Transverse colon (tissue), 4 donors: ENCODE measurements at regions not wholly inside any gene's neighbourhood (a gene's known extent, or its start where the extent isn't known, plus 50 kb on each side); places are given as distances from the start of the nearest gene placed in this dataset.
"Not testable (repeated sequence)": the region's sequence is repeated elsewhere in the genome, so short reads cannot be mapped to it uniquely, and the experiment has no call there.

Experiments used
- DNase-seq: peaks from one replicate; pipeline ENCODE4 v3.0.0-alpha.2; 2019
- H3K27ac ChIP-seq, 4 donors: fragments of 200-600 bp; sonication (generic); 2 replicates each; pipeline ENCODE4 v1.5.1; 2016 to 2018; ENCODE audit warnings: inconsistent platforms in 4 of 4
- H3K27me3 ChIP-seq: fragments of 200-600 bp; sonication (generic); 2 replicates; pipeline ENCODE4 v1.5.1; 2017; ENCODE audit warnings: inconsistent platforms
- H3K36me3 ChIP-seq, 4 donors: fragments of 200-600 bp; sonication (generic); 2 replicates each; pipeline ENCODE4 v1.5.1; 2017 to 2019; ENCODE audit warnings: inconsistent platforms in 4 of 4
- H3K4me1 ChIP-seq, 4 donors: fragments of 200-600 bp; sonication (generic); 2 replicates each; pipeline ENCODE4 v1.5.1; 2017 to 2020; ENCODE audit warnings: inconsistent platforms in 4 of 4
- H3K4me3 ChIP-seq, 4 donors: fragments of 200-600 bp; sonication (generic); 1 replicate in 1 of 4; 2 replicates in 3 of 4; pipeline versions ENCODE4 v1.5.1 to v1.6.1; 2017 to 2019; ENCODE audit warnings: inconsistent platforms in 4 of 4
- H3K9me3 ChIP-seq, 2 donors: fragments of 200-600 bp; sonication (generic); 2 replicates each; pipeline ENCODE4 v1.5.1; 2017 to 2019; ENCODE audit warnings: inconsistent platforms in 2 of 2
- EP300 ChIP-seq: sonication (generic); formaldehyde crosslinking; IDR thresholded peaks from one replicate; pipeline ENCODE4 v1.6.1; 2017; ENCODE audit warnings: antibody characterized with exemption, low read depth
- POLR2A ChIP-seq: fragments of 450-650 bp; IDR thresholded peaks from one replicate; pipeline ENCODE4 v1.6.1; 2016; ENCODE audit warnings: antibody characterized with exemption, mild to moderate bottlenecking, moderate library complexity
- POLR2AphosphoS5 ChIP-seq, 3 donors: sonication (generic); formaldehyde crosslinking; IDR thresholded peaks; one replicate each; pipeline ENCODE4 v1.6.1; 2016; ENCODE audit warnings: antibody characterized with exemption in 3 of 3
- WGBS, 2 donors: methylation state at CpG; one replicate each; pipeline ENCODE4 v1.1.5; 2018; ENCODE audit warnings: low coverage in 1 of 2; 5-methylcytosine and 5-hydroxymethylcytosine counted together
- in situ Hi-C, 4 donors: fragments of 200-750 bp; cut with MboI; loops; one replicate each; pipeline versions ENCODE4 v1.15.0 to v1.15.1; 2017; ENCODE audit warnings: low sequenced_read_pairs in 3 of 4, low pct_ligation_motif_present in 1 of 4, low pct_unique_long_range_greater_than_20kb in 1 of 4
- intact Hi-C: fragments of 100-400 bp; cut with DNase I; formaldehyde crosslinking; loops from one replicate; pipeline ENCODE4 v1.15.1; 2023; ENCODE audit warnings: low total_unique reads
- TF ChIP-seq, protein P1 (sequence below), 5 experiments: fragments of 200-600 bp in 3 of 5; fragments of 450-650 bp in 2 of 5; sonication (generic) in 3 of 5; IDR thresholded peaks; 1 replicate in 2 of 5; 2 replicates in 3 of 5; pipeline ENCODE4 v1.5.1; 2016 to 2017; ENCODE audit warnings: antibody characterized with exemption in 5 of 5, inconsistent platforms in 3 of 5, mild to moderate bottlenecking in 2 of 5, moderate library complexity in 1 of 5

DNA sequence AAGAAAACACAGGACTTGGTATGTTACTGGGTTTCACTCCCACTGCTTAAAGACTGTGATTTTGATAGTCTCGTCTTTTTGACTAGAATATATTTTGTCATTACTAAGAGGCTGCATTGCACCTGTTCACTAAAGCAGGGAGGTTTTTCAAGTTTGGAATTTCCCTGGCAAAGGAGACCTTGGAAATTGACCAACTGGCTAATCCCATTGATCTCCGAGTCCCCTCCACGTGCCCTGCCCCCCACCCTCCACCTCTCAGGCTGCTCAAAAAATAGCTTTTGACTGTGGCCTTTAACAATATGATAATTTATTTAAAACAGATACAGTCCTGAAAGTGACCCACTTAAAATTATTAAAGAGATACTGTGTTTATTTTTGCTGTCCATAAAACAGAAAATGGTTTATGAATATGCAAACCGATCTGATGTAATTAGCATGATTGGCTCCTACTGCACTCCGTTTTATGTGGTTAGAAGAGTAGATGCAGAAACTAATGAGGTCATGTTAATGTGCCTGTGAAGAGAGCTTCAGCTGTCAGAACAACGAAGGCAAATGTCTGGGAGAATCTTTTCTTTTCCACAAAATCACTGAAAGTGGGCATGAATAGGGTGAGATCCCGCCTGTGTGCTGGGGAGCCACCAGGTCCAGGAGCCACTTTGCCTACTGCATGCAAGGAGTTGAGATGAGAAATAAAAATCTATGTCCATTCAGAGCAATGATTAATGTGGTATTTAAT, 361.5 kb downstream of the RRAGC start:
- H3K27me3 ChIP-seq, result peaks cover 6% of the 10 kb centered on the region
- in situ Hi-C loops, result no loop called here
- H3K9me3 ChIP-seq, result no peaks in the 10 kb centered on the region
- H3K4me3 ChIP-seq, result no peak overlapping the region
- H3K36me3 ChIP-seq, result no peaks in the 10 kb centered on the region
- DNase-seq, result no peak
- intact Hi-C loops, result no loop called here
- no peak overlapping the region for H3K27ac ChIP-seq
- TF ChIP-seq POLR2A (no peak), EP300 (no peak), POLR2AphosphoS5 (IDR thresholded peaks at IDR 0.05) (no peak)
- TF ChIP-seq, protein P1, sequence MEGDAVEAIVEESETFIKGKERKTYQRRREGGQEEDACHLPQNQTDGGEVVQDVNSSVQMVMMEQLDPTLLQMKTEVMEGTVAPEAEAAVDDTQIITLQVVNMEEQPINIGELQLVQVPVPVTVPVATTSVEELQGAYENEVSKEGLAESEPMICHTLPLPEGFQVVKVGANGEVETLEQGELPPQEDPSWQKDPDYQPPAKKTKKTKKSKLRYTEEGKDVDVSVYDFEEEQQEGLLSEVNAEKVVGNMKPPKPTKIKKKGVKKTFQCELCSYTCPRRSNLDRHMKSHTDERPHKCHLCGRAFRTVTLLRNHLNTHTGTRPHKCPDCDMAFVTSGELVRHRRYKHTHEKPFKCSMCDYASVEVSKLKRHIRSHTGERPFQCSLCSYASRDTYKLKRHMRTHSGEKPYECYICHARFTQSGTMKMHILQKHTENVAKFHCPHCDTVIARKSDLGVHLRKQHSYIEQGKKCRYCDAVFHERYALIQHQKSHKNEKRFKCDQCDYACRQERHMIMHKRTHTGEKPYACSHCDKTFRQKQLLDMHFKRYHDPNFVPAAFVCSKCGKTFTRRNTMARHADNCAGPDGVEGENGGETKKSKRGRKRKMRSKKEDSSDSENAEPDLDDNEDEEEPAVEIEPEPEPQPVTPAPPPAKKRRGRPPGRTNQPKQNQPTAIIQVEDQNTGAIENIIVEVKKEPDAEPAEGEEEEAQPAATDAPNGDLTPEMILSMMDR (IDR thresholded peaks at IDR 0.05), result no peak
- 59 to 67% methylated on average over 4 to 7 of the region's 7 CpGs for WGBS, 2 donors
- no peaks in the 10 kb centered on the region for H3K4me1 ChIP-seq

DNA sequence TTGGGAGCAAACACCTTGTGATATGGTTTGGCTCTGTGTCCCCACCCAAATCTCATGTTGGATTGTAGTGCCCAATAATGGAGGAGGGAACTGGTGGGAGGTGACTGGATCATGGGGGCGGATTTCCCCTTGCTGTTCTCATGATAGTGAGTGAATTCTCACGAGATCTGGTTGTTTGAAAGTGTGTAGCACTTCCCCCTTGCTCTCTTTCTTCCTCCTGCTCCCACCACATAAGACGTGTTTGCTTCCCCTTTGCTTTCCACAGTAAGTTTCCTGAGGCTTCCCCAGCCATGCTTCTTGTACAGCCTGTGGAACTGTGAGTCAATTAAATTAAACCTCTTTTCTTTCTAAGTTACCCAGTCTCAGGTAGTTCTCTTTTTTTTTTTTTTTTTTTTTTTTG, 366.3 kb downstream of the RRAGC start:
- H3K4me1 ChIP-seq, H3K4me3 ChIP-seq, H3K27ac ChIP-seq, intact Hi-C loops, H3K36me3 ChIP-seq, H3K9me3 ChIP-seq, in situ Hi-C loops, DNase-seq: not testable (repeated sequence)
- WGBS, 2 donors, result 52 to 55% methylated on average over 2 to 3 of the region's 3 CpGs
- H3K27me3 ChIP-seq, result peaks cover 21% of the 10 kb centered on the region

DNA sequence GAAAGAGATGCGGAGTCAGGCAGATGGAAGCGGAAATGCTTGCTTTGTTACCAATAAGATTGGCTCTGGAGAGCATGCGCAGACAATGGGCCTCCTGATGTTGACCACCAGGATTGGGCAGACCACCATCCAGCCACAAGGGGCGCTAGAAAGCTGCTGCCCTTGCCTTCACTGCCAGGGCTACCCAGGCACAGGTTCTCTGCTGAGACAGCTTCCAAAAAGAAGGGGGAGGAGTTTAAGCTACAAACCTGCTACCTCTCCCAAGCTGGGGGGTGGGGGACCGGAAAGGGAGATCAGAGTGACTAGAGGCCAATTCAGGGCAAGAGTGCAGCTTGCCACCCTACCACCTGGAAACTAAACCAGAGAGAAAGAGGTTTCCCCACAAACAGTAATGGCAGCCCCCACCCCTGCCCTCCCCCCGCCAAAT, 369.7 kb downstream of the RRAGC start:
- no peak overlapping the region for H3K27ac ChIP-seq
- no peaks in the 10 kb centered on the region for H3K9me3 ChIP-seq
- H3K27me3 ChIP-seq, result peaks cover 21% of the 10 kb centered on the region
- DNase-seq, result peak; percentile 15
- no peak overlapping the region for H3K4me3 ChIP-seq
- H3K36me3 ChIP-seq, result no peaks in the 10 kb centered on the region
- TF ChIP-seq POLR2A, result no peak
- TF ChIP-seq, protein P1 (IDR thresholded peaks at IDR 0.05), result peak; percentile 13 to 41 (median 29)
- in situ Hi-C loops, result no loop called here
- WGBS, 2 donors, result 54 to 74% methylated on average over 3 to 6 of the region's 6 CpGs
- H3K4me1 ChIP-seq, result no peaks in the 10 kb centered on the region
- intact Hi-C loops, result no loop called here

DNA sequence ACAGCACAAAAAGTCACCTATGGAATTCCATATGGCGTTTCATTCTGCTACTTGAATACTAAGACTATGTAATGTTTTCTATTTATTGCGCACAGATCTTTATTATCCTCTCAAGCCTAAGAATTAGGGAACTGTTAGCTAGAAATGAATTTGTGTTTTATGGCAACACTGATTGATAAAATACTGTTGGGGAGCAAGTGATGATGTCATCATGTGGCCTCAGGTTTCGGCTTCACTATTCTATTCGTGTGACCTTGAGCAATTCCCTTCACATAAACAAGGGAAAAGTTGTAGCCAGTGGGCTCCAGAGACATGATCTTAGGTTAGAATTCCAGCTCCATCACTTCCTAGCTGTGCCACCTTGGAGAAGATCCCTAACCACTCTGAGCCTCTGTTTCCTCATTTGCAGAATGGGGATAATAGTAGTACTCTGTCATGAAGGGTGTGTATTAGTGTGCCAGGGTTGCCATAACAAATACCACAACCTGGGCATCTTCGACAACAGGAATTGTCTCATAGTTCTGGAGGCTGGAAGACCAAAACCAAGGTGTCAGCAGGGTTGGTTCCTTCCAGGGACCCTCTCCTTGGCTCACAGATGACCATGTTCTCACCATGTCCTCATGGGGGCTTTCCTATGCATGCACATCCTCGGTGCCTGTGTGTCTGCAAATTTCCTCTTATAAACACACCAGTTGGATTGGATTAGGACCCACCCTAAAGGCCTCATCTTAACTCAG, 371.2 kb downstream of the RRAGC start:
- no peaks in the 10 kb centered on the region for H3K9me3 ChIP-seq
- no peaks in the 10 kb centered on the region for H3K36me3 ChIP-seq
- in situ Hi-C loops, result no loop called here
- peaks cover 27% of the 10 kb centered on the region for H3K27me3 ChIP-seq
- intact Hi-C loops, result no loop called here
- WGBS, 2 donors, result 75 to 81% methylated on average over 3 to 6 of the region's 6 CpGs
- H3K4me1 ChIP-seq, result no peaks in the 10 kb centered on the region
- H3K4me3 ChIP-seq, result no peak overlapping the region
- TF ChIP-seq, protein P1 (IDR thresholded peaks at IDR 0.05), result no peak
- TF ChIP-seq POLR2AphosphoS5 (IDR thresholded peaks at IDR 0.05) (no peak), EP300 (no peak), POLR2A (no peak)
- no peak overlapping the region for H3K27ac ChIP-seq
- DNase-seq, result no peak
